B cell (primary cell): ENCODE measurements at regions not wholly inside any gene's neighbourhood (a gene's known extent, or its start where the extent isn't known, plus 50 kb on each side); places are given as distances from the start of the nearest gene placed in this dataset.

Experiments used
- ATAC-seq: fragments of 200-7000 bp; cut with Tn5 transposase; one replicate; pipeline ENCODE4 v1.10.0; 2021; ENCODE audit warnings: low read depth, mild to moderate bottlenecking, moderate number of reproducible peaks, moderate library complexity
- CTCF ChIA-PET: fragments of 350-600 bp; sonication (Branson Sonifier 250); formaldehyde crosslinking; loops from one replicate; lab custom pipeline; 2021; ENCODE audit warnings: antibody characterized with exemption, inconsistent platforms; lab: Charles Lee
- POLR2A ChIA-PET: fragments of 350-600 bp; sonication (Branson Sonifier 250); formaldehyde crosslinking; loops from one replicate; lab custom pipeline; 2021; ENCODE audit warnings: antibody characterized with exemption; lab: Charles Lee
- DNase-seq: peaks from one replicate; pipeline ENCODE4 v3.0.0; 2013
- H2AFZ ChIP-seq: 2 replicates; pipeline ENCODE4 v1.6.1; 2012; ENCODE audit warnings: mild to moderate bottlenecking, low read depth, low read length; ENCODE audit not compliant: insufficient read depth, poor library complexity, severe bottlenecking
- H3K27ac ChIP-seq, 2 donors: 1 replicate in 1 of 2; 2 replicates in 1 of 2; pipeline ENCODE4 v1.5.1; 2012 to 2013; ENCODE audit warnings: low read length in 2 of 2, mild to moderate bottlenecking in 2 of 2, moderate library complexity in 1 of 2
- H3K27me3 ChIP-seq, 4 experiments: fragments of 200-600 bp in 1 of 4; sonication (generic) in 1 of 4; replicated peaks in 1 of 4; 1 replicate in 2 of 4; 2 replicates in 2 of 4; pipeline versions ENCODE4 v1.6.1 to v1.7.0; 2013 to 2016; ENCODE audit warnings: low read length in 3 of 4, mild to moderate bottlenecking in 2 of 4, mixed read lengths in 1 of 4, moderate library complexity in 1 of 4; ENCODE audit not compliant: insufficient read depth in 4 of 4, control insufficient read depth in 3 of 4; ENCODE audit errors: control extremely low read depth in 1 of 4
- H3K36me3 ChIP-seq, 2 experiments: replicated peaks in 1 of 2; 1 replicate in 1 of 2; 2 replicates in 1 of 2; pipeline versions ENCODE4 v1.6.1 to v1.7.1; 2013; ENCODE audit warnings: low read length in 1 of 2; ENCODE audit not compliant: insufficient read depth in 2 of 2, control insufficient read depth in 1 of 2; ENCODE audit errors: control extremely low read depth in 1 of 2, extremely low read depth in 1 of 2
- H3K4me1 ChIP-seq, 2 donors: fragments of 200-600 bp in 1 of 2; sonication (generic) in 1 of 2; 1 replicate in 1 of 2; 2 replicates in 1 of 2; pipeline versions ENCODE4 v1.5.1 to v1.6.1; 2013 to 2017; ENCODE audit warnings: low read length in 2 of 2; ENCODE audit not compliant: control insufficient read depth in 2 of 2, insufficient read depth in 2 of 2
- H3K4me2 ChIP-seq: replicated peaks from 2 replicates; pipeline ENCODE3; 2012; ENCODE audit warnings: mild to moderate bottlenecking, low read depth, low read length; ENCODE audit not compliant: poor library complexity, severe bottlenecking
- H3K4me3 ChIP-seq, 5 experiments: fragments of 200-600 bp in 1 of 5; sonication (generic) in 1 of 5; 1 replicate in 3 of 5; 2 replicates in 2 of 5; pipeline versions ENCODE4 v1.5.1 to v1.7.0; 2011 to 2016; ENCODE audit warnings: low read length in 4 of 5, mild to moderate bottlenecking in 4 of 5, low read depth in 2 of 5, control low read depth in 1 of 5, moderate library complexity in 1 of 5; ENCODE audit not compliant: insufficient read depth in 1 of 5; ENCODE audit errors: control extremely low read depth in 1 of 5, extremely low read depth in 1 of 5
- H3K79me2 ChIP-seq: fragments of 200-600 bp; sonication (generic); one replicate; pipeline ENCODE4 v1.6.0; 2016; ENCODE audit warnings: low read length; ENCODE audit not compliant: control insufficient read depth, insufficient read depth
- H3K9ac ChIP-seq: fragments of 200-600 bp; sonication (generic); 2 replicates; pipeline ENCODE4 v1.6.1; 2017; ENCODE audit warnings: mild to moderate bottlenecking, low read length, moderate library complexity
- H3K9me3 ChIP-seq, 3 donors: one replicate each; pipeline versions ENCODE4 v1.6.1 to v1.7.1; 2013; ENCODE audit warnings: low read length in 2 of 3; ENCODE audit not compliant: control insufficient read depth in 2 of 3, insufficient read depth in 1 of 3; ENCODE audit errors: control extremely low read depth in 1 of 3
- H4K20me1 ChIP-seq: 2 replicates; pipeline ENCODE4 v1.6.0; 2012; ENCODE audit warnings: mild to moderate bottlenecking, low read length; ENCODE audit not compliant: insufficient read depth, control insufficient read depth, poor library complexity, severe bottlenecking
- H3K27ac Mint-ChIP-seq: one replicate; pipeline ENCODE4 v1.8.0; 2021; ENCODE audit warnings: mixed read lengths
- H3K27me3 Mint-ChIP-seq: one replicate; pipeline ENCODE4 v1.8.0; 2021; ENCODE audit warnings: mixed read lengths
- H3K4me1 Mint-ChIP-seq: one replicate; pipeline ENCODE4 v1.8.0; 2021; ENCODE audit warnings: mixed read lengths
- H3K4me3 Mint-ChIP-seq: one replicate; pipeline ENCODE4 v1.8.0; 2021; ENCODE audit warnings: mixed read lengths
- H3K9me3 Mint-ChIP-seq: one replicate; pipeline ENCODE4 v1.8.0; 2022; ENCODE audit warnings: mixed read lengths; ENCODE audit not compliant: insufficient read depth
- EZH2 ChIP-seq: IDR thresholded peaks from 2 replicates; pipeline ENCODE4 v1.6.1; 2012; ENCODE audit warnings: borderline replicate concordance, low read depth, mild to moderate bottlenecking, moderate library complexity, low read length; ENCODE audit not compliant: insufficient read depth, poor library complexity, severe bottlenecking
- WGBS: methylation state at CpG from one replicate; pipeline ENCODE4 v1.1.5; 2013; ENCODE audit warnings: missing lambda C conversion rate; ENCODE audit not compliant: insufficient coverage; 5-methylcytosine and 5-hydroxymethylcytosine counted together
- intact Hi-C: fragments of 100-400 bp; cut with micrococcal nuclease; formaldehyde crosslinking; loops from one replicate; pipeline ENCODE4 v1.10.0; 2022
- TF ChIP-seq, protein P1 (sequence below): fragments of 200-600 bp; IDR thresholded peaks from one replicate; pipeline ENCODE4 v1.8.0; 2022; ENCODE audit warnings: antibody characterized with exemption, mild to moderate bottlenecking

DNA sequence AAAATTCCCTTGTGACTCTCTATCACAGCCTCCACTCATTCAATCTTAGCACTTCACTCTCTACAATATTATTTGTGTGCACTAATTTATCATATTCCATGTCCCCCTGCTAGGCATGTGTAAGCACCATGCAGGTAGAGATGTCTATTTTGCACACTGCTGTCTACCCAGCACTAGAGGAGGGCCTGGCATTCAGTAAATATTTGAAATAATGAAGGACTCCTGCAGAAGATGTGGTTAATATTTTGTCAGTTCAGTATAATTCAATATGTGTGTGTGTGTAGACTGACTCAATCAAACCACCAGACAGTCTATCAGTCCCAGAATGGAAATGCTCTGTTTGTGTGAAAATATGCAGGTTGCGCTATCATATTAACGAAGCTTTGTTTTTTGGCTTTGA lies 313.6 kb upstream of the CDH6 start:
- WGBS = no CpG with 5 or more reads among the region's 2 CpGs
- H3K4me1 ChIP-seq = no peaks in the 10 kb centered on the region
- no peak overlapping the region for H3K27ac ChIP-seq
- Mint-ChIP-seq H3K27ac (no peak overlapping the region), H3K4me3 (no peak overlapping the region), H3K9me3 (peaks cover 4% of the 10 kb centered on the region), H3K27me3 (no peaks in the 10 kb centered on the region), H3K4me1 (no peaks in the 10 kb centered on the region)
- H4K20me1 ChIP-seq = no peaks in the 10 kb centered on the region
- no peak for TF ChIP-seq EZH2
- TF ChIP-seq, protein P1, sequence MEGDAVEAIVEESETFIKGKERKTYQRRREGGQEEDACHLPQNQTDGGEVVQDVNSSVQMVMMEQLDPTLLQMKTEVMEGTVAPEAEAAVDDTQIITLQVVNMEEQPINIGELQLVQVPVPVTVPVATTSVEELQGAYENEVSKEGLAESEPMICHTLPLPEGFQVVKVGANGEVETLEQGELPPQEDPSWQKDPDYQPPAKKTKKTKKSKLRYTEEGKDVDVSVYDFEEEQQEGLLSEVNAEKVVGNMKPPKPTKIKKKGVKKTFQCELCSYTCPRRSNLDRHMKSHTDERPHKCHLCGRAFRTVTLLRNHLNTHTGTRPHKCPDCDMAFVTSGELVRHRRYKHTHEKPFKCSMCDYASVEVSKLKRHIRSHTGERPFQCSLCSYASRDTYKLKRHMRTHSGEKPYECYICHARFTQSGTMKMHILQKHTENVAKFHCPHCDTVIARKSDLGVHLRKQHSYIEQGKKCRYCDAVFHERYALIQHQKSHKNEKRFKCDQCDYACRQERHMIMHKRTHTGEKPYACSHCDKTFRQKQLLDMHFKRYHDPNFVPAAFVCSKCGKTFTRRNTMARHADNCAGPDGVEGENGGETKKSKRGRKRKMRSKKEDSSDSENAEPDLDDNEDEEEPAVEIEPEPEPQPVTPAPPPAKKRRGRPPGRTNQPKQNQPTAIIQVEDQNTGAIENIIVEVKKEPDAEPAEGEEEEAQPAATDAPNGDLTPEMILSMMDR = no peak
- H3K36me3 ChIP-seq = no peaks in the 10 kb centered on the region
- no peak overlapping the region for H3K4me2 ChIP-seq
- intact Hi-C loops = no loop called here
- peaks cover 0 to 7% (median 0%) of the 10 kb centered on the region in 3 donors for H3K9me3 ChIP-seq
- no peaks in the 10 kb centered on the region for H3K27me3 ChIP-seq
- ATAC-seq = no peak
- H3K79me2 ChIP-seq = no peaks in the 10 kb centered on the region
- H3K4me3 ChIP-seq = no peak overlapping the region
- no peak for DNase-seq
- H3K9ac ChIP-seq = no peak overlapping the region
- ChIA-PET POLR2A (no interaction called here), CTCF (no interaction called here)
- no peak overlapping the region for H2AFZ ChIP-seq

DNA sequence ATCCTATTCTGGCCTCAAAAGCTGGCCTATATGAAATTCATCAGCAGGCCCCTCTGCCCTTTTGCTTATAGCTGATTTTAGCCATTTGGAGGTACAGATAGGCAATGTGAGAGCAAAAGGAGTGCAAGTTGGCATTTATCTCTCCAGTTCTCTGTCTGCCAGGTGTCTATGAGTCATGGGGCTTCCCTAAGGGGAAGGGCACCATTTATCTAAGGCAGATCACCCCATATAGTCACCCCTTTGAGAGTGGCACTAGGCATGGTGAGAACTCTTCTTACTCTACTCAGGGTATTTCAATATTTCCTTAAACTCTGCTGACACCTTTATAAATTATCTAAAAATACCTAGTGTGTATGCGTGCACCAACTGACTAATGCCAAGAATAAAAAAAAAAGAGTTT lies 314.7 kb upstream of the CDH6 start:
- no peak overlapping the region for H2AFZ ChIP-seq

More for the DNA sequence above, 314.7 kb upstream of the CDH6 start:
- DNase-seq (no peak), ATAC-seq (no peak)
- Histone ChIP-seq H3K9me3 (peaks cover 0 to 7% (median 0%) of the 10 kb centered on the region in 3 donors), H3K4me1 (no peaks in the 10 kb centered on the region), H3K27ac (no peak overlapping the region), H3K4me2 (no peak overlapping the region), H3K79me2 (no peaks in the 10 kb centered on the region), H3K27me3 (no peaks in the 10 kb centered on the region), H4K20me1 (no peaks in the 10 kb centered on the region), H3K9ac (no peak overlapping the region), H3K4me3 (no peak overlapping the region), H3K36me3 (no peaks in the 10 kb centered on the region)
- no peaks in the 10 kb centered on the region for H3K4me1 Mint-ChIP-seq
- ChIA-PET CTCF (no interaction called here), POLR2A (no interaction called here)
- intact Hi-C loops = no loop called here
- no peaks in the 10 kb centered on the region for H3K27me3 Mint-ChIP-seq
- H3K4me3 Mint-ChIP-seq = no peak overlapping the region
- no CpG with 5 or more reads among the region's 1 CpG for WGBS
- H3K27ac Mint-ChIP-seq = no peak overlapping the region
- TF ChIP-seq, protein P1 = no peak
- TF ChIP-seq EZH2 = no peak
- H3K9me3 Mint-ChIP-seq = peaks cover 2% of the 10 kb centered on the region
